SKM-1 (cell line): ENCODE measurements at regions not wholly inside any gene's neighbourhood (a gene's known extent, or its start where the extent isn't known, plus 50 kb on each side); places are given as distances from the start of the nearest gene placed in this dataset.

Source experiments
- DNase-seq: peaks from one replicate; lab custom pipeline; 2025; ENCODE audit not compliant: unreplicated experiment; lab: John Stamatoyannopoulos, UW

DNA sequence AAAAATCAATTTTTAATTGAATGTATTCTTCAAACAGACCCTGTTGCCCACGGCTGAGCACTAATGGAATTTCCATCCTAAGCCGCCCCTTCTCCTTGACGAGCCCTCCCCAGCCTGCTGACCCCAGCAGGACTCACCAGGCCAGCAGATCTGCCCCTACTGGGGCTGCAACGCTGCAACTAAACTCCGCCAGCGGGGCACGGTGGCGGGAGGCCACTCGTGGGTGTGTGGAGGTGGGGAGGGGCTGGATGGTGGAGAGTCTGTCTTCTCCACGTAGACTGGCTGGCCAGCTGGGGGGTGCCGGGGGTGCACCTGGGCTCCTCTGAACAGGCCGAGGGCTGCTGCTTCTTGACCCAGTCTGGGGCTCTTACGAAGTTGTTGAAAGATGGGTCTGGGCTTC is 67.8 kb downstream of the ENGASE start:
- no peak for DNase-seq

DNA sequence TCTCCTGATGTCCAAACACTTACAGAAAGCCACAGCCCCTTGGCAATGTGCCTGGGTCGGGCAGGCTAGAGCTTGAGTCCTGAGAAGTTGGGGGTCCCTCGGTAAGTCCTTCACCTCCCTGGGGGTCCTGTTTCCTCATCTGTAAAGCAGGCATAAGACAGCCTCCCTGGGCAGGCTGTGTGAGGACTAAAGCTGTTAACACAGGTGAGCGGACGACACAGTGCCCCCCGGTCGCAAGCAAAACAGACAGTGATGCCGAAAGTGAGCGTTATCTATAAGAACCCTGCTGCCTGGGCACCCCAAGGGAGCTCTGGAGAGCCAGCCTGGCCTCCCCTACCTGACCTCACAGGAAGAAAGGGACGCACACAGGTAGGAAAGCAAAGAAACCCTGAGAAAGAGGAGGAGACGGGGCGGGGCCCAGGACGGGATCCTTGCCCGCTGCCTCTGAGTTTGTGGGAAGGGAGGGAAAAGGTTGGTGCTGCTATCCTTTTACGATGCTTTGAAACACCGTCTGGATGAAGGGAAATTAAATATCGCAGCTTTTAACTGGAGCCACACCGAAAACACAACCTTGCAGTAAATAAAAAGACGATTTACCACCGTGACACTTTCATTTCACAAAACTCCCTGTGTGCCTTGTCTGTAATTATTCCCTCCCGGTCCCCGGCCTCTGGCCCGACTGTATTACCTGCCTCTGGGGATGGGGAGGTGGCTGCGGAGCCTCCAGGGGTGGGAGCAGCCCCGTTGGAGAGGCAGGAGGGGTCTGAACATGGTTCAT is 67.1 kb downstream of the ENGASE start:
- DNase-seq = no peak

DNA sequence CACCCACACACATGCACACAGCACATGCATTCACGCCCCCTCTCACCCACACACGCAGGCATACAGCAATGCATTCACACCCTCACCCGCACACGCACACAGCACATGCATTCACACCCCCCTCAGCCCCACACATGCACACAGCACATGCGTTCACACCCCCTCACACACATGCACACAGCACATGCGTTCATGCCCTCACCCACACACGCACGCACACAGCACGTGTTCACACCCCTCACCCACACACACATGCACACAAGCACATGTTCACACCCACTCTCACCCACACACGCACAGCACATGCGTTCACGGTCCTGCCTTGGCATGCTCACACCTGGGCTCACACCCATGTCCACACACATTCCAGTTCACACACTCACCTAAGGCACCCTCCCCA is 64.2 kb downstream of the ENGASE start:
- DNase-seq = no peak

DNA sequence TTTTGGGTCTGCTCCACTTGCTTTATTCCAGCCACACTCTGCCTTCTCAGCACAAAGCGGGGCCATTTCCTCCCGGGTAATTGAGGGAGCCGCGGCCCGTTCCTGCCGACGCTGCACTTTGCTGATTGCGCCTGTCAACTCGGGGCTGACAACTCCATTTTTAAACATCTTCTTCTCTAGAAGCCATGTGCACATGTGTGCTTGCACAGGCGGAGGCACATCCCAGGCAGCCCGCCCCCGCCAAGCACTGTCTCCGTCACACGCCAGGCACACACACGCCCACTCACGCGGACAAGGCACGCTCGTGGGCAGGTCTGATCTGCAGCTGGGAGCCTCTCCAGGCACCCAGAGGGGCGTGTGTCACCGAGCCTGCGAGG is 63.2 kb downstream of the ENGASE start:
- DNase-seq = no peak

DNA sequence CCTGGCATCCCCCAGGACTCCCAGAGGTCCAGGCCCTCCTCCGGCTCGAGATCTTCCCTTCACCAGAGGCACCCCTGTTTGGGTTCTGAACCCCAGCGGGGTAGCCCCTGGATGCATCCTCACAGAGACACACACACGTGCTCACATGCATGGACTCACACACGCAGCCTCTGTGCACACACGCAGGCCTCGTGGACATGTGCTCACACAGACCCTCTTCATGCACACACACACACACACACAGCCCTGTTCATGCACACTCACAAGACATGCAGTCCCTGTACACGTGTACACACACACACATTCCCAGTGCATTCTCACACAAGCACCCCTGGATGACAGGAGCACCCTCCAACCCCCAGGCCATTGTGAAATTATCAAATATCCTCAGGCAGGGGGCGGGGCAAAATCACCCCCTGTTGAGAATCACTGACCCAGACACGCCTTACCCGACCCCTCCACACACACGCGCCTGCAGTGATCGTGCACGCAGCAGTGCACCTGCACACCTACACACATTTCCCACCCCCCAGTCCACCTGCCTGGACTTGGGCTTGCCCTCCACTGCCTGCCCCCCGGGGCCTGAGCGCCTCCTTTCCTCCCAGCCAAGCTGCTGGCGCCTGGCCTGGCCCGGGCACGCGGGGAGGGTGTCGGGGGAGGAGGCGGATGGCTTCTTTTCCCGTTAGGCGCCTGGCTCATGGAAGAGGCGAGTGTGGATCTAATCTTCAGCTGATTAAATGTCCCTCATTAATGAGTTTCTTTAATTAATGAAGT is 62.6 kb downstream of the ENGASE start:
- no peak for DNase-seq

DNA sequence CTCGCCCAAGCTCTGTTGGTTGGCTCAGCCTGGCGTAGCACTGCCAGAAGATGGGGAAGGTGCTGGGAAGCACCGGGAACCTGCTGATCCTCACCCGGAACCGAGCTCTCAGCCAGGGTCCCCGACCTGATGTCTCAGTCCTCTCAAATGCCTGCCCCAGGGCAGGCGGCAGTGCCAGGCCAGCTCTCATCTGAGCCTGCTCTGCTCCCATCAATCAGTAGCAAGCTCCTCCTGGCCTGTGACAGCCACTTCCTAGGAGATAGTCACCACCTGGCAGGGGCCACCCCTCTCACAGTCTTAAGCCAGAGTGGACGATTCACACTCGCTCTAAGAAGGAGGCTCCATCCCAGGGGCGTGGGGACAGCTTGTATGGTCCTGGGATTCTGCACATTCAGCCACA is 62.0 kb downstream of the ENGASE start:
- no peak for DNase-seq
